CD14-positive monocyte (primary cell): ENCODE measurements at regions not wholly inside any gene's neighbourhood (a gene's known extent, or its start where the extent isn't known, plus 50 kb on each side); places are given as distances from the start of the nearest gene placed in this dataset.

Experiments
- DNase-seq, 3 donors: peaks; one replicate each; pipeline ENCODE4 v3.0.0-alpha.2; 2011 to 2022
- H2AFZ ChIP-seq: 2 replicates; pipeline ENCODE4 v1.6.0; 2012; ENCODE audit warnings: mild to moderate bottlenecking, low read depth, low read length, inconsistent platforms; ENCODE audit not compliant: insufficient read depth, poor library complexity, severe bottlenecking
- H3K27ac ChIP-seq, 2 donors: 1 replicate in 1 of 2; 2 replicates in 1 of 2; pipeline ENCODE4 v1.5.1; 2012 to 2013; ENCODE audit warnings: low read length in 2 of 2, control low read depth in 1 of 2, inconsistent platforms in 1 of 2, low read depth in 1 of 2, mild to moderate bottlenecking in 1 of 2
- H3K27me3 ChIP-seq, 2 donors: one replicate each; pipeline versions ENCODE4 v1.6.0 to v1.6.1; 2011 to 2013; ENCODE audit warnings: low read length in 2 of 2; ENCODE audit not compliant: control insufficient read depth in 2 of 2, insufficient read depth in 2 of 2
- H3K36me3 ChIP-seq, 2 donors: replicated peaks in 1 of 2; 1 replicate in 1 of 2; 2 replicates in 1 of 2; pipeline versions ENCODE4 v1.5.1 to v1.6.1; 2012 to 2013; ENCODE audit warnings: low read length in 2 of 2, control low read depth in 1 of 2, inconsistent platforms in 1 of 2, mild to moderate bottlenecking in 1 of 2; ENCODE audit not compliant: insufficient read depth in 2 of 2, control insufficient read depth in 1 of 2
- H3K4me1 ChIP-seq, 2 donors: 1 replicate in 1 of 2; 2 replicates in 1 of 2; pipeline versions ENCODE4 v1.5.1 to v1.6.1; 2012 to 2013; ENCODE audit warnings: low read length in 2 of 2, control low read depth in 1 of 2, inconsistent platforms in 1 of 2, mild to moderate bottlenecking in 1 of 2, moderate library complexity in 1 of 2; ENCODE audit not compliant: insufficient read depth in 2 of 2, control insufficient read depth in 1 of 2
- H3K4me2 ChIP-seq: replicated peaks from 2 replicates; pipeline ENCODE3; 2012; ENCODE audit warnings: low read length, moderate library complexity, mild to moderate bottlenecking; ENCODE audit not compliant: poor library complexity, severe bottlenecking; ENCODE audit errors: extremely low read depth
- H3K4me3 ChIP-seq, 3 experiments: fragments of 200-600 bp in 1 of 3; sonication (generic) in 1 of 3; replicated peaks in 1 of 3; 1 replicate in 2 of 3; 2 replicates in 1 of 3; pipeline ENCODE4 v1.5.1; 2011 to 2013; ENCODE audit warnings: low read length in 3 of 3, mild to moderate bottlenecking in 3 of 3, control low read depth in 2 of 3, low read depth in 2 of 3, inconsistent platforms in 1 of 3, moderate library complexity in 1 of 3
- H3K79me2 ChIP-seq: 2 replicates; pipeline ENCODE4 v1.6.0; 2012; ENCODE audit warnings: mild to moderate bottlenecking, control low read depth, inconsistent platforms, low read length, moderate library complexity; ENCODE audit not compliant: insufficient read depth
- H3K9ac ChIP-seq: 2 replicates; pipeline ENCODE4 v1.6.0; 2017; ENCODE audit warnings: low read length, mild to moderate bottlenecking; ENCODE audit not compliant: insufficient read depth, poor library complexity, severe bottlenecking
- H3K9me3 ChIP-seq, 2 donors: replicated peaks in 1 of 2; 1 replicate in 1 of 2; 2 replicates in 1 of 2; pipeline versions ENCODE4 v1.5.1 to v1.6.1; 2012 to 2013; ENCODE audit warnings: low read length in 2 of 2, control low read depth in 1 of 2; ENCODE audit not compliant: control insufficient read depth in 1 of 2, insufficient read depth in 1 of 2
- H4K20me1 ChIP-seq: 2 replicates; pipeline ENCODE4 v1.6.0; 2012; ENCODE audit warnings: mild to moderate bottlenecking, low read length, control low read depth, moderate library complexity; ENCODE audit not compliant: insufficient read depth
- H3K27ac Mint-ChIP-seq, 7 donors: one replicate each; pipeline ENCODE4 v1.8.0; 2020; ENCODE audit warnings: mild to moderate bottlenecking in 7 of 7, mixed read lengths in 7 of 7, moderate library complexity in 6 of 7, inconsistent platforms in 2 of 7
- H3K27me3 Mint-ChIP-seq, 3 donors: one replicate each; pipeline ENCODE4 v1.8.0; 2021 to 2022; ENCODE audit warnings: low read depth in 3 of 3, mild to moderate bottlenecking in 3 of 3, mixed read lengths in 3 of 3, moderate library complexity in 3 of 3, inconsistent platforms in 1 of 3
- H3K36me3 Mint-ChIP-seq, 2 donors: one replicate each; pipeline ENCODE4 v1.8.0; 2020; ENCODE audit warnings: mixed read lengths in 2 of 2, inconsistent platforms in 1 of 2, mild to moderate bottlenecking in 1 of 2
- H3K4me1 Mint-ChIP-seq: one replicate; pipeline ENCODE4 v1.8.0; 2020; ENCODE audit warnings: mild to moderate bottlenecking, mixed read lengths
- H3K4me3 Mint-ChIP-seq, 2 donors: one replicate each; pipeline ENCODE4 v1.8.0; 2020; ENCODE audit warnings: mild to moderate bottlenecking in 2 of 2, mixed read lengths in 2 of 2, moderate library complexity in 1 of 2
- H3K9me3 Mint-ChIP-seq, 7 donors: one replicate each; pipeline ENCODE4 v1.8.0; 2020 to 2022; ENCODE audit warnings: mixed read lengths in 7 of 7, mild to moderate bottlenecking in 6 of 7, moderate library complexity in 6 of 7, inconsistent platforms in 2 of 7
- WGBS: methylation state at CpG from one replicate; pipeline ENCODE4 v1.1.5; 2013; ENCODE audit warnings: missing lambda C conversion rate; ENCODE audit not compliant: insufficient coverage; 5-methylcytosine and 5-hydroxymethylcytosine counted together
- intact Hi-C, 2 donors: fragments of 100-400 bp; cut with micrococcal nuclease; formaldehyde crosslinking; loops; one replicate each; pipeline versions ENCODE4 v1.15.0 to v1.15.1; 2023
- TF ChIP-seq, protein P1 (sequence below): fragments of 200-600 bp; IDR thresholded peaks from one replicate; pipeline ENCODE4 v1.8.0; 2022; ENCODE audit warnings: antibody characterized with exemption, mild to moderate bottlenecking

DNA sequence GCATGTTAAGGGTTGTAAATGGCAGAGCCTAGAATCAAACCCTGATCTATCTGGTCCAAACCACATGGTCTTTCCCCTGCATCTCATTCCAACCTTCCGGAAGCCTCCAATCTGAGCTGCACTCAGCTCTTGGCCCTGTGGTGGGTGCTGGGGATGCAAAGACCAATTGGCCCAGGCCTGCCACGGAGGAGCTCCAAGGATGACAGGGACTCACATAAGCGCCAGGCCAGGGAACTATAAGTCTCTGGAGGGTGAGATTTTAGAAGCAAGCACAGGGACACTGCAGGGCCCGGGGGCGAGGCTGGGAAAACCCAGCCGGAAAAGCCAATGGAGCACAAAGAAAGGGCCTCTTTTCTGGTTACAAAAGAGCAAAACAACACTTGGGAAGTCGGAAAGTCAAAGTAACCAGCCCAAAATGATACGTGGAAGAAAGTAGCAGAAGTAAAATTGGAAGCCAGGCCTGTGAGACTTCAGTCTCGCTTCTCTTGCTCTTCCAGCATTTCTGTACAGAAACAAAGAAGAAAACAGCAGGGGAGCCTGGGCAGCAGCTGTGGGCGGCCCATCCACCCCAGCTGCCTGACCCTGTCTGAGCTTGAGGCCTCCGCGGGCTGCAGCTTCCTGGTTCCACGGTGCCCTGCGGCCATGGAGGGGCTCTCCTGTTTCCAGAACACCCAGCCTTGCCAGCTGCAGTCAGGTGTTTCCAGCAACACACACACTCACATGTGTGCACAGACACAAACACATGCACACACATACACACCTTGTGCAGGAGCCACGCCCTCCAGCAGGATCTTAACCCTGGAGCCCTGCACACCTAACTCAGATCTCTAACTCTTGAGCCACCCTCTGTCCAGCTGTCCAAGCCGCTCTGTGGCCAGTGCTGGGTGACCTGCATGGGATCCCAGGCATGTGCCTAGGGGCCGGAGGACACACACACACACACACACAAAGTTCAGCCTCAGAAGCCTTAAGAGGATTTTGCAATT, 178.2 kb downstream of the BCL11B start:
- Mint-ChIP-seq H3K4me3 (no peak overlapping the region), H3K4me1 (no peaks in the 10 kb centered on the region), H3K9me3 (peaks cover 1 to 29% (median 8%) of the 10 kb centered on the region in 7 donors), H3K27me3 (peaks cover 2 to 3% (median 3%) of the 10 kb centered on the region in 3 donors), H3K27ac (no peak overlapping the region), H3K36me3 (no peaks in the 10 kb centered on the region)
- H3K4me1 ChIP-seq = no peaks in the 10 kb centered on the region
- H3K36me3 ChIP-seq = no peaks in the 10 kb centered on the region
- no peak overlapping the region for H3K27ac ChIP-seq
- no peak overlapping the region for H3K4me3 ChIP-seq
- H3K27me3 ChIP-seq = no peaks in the 10 kb centered on the region
- no peaks in the 10 kb centered on the region for H4K20me1 ChIP-seq
- no peak for DNase-seq
- intact Hi-C loops = no loop called here
- no peak overlapping the region for H3K9ac ChIP-seq
- TF ChIP-seq, protein P1, sequence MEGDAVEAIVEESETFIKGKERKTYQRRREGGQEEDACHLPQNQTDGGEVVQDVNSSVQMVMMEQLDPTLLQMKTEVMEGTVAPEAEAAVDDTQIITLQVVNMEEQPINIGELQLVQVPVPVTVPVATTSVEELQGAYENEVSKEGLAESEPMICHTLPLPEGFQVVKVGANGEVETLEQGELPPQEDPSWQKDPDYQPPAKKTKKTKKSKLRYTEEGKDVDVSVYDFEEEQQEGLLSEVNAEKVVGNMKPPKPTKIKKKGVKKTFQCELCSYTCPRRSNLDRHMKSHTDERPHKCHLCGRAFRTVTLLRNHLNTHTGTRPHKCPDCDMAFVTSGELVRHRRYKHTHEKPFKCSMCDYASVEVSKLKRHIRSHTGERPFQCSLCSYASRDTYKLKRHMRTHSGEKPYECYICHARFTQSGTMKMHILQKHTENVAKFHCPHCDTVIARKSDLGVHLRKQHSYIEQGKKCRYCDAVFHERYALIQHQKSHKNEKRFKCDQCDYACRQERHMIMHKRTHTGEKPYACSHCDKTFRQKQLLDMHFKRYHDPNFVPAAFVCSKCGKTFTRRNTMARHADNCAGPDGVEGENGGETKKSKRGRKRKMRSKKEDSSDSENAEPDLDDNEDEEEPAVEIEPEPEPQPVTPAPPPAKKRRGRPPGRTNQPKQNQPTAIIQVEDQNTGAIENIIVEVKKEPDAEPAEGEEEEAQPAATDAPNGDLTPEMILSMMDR = no peak
- no peak overlapping the region for H3K4me2 ChIP-seq
- H3K79me2 ChIP-seq = no peaks in the 10 kb centered on the region
- H3K9me3 ChIP-seq = no peaks in the 10 kb centered on the region
- WGBS = 67% methylated on average over 15 of the region's 17 CpGs
- no peak overlapping the region for H2AFZ ChIP-seq

DNA sequence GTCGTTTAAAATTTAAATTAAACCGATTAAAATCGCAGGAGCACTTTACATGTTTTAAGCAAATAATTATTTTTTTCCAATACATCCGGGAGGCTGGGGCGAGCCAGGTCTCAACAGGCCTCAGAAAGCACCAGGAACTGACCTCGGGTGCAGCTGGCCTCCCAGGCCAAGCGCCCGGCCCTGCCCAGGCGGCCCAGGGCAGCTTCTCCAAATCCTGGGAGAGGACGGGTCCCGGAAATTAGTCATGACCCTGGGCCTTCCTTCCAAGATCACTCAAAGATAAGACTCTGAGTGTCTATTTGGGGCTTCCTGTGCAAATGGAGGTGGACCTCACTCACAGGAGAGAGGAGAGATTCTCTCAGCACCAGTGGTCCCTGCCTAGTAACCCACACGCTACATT, 177.1 kb downstream of the BCL11B start:
- peak overlapping the region in 1 of 7 donors; percentile 14 for H3K27ac Mint-ChIP-seq
- H3K36me3 ChIP-seq = no peaks in the 10 kb centered on the region
- H3K4me3 Mint-ChIP-seq = no peak overlapping the region
- no peaks in the 10 kb centered on the region for H3K79me2 ChIP-seq
- H3K9ac ChIP-seq = no peak overlapping the region
- H3K27me3 Mint-ChIP-seq = peaks cover 0 to 3% (median 2%) of the 10 kb centered on the region in 3 donors
- H3K4me1 Mint-ChIP-seq = no peaks in the 10 kb centered on the region
- TF ChIP-seq, protein P1 = no peak
- no peaks in the 10 kb centered on the region for H3K36me3 Mint-ChIP-seq
- no peaks in the 10 kb centered on the region for H3K9me3 ChIP-seq
- DNase-seq = no peak
- WGBS = 94% methylated on average over 9 of the region's 12 CpGs
- H4K20me1 ChIP-seq = no peaks in the 10 kb centered on the region
- H3K4me1 ChIP-seq = no peaks in the 10 kb centered on the region
- intact Hi-C loops = no loop called here
- H3K27me3 ChIP-seq = no peaks in the 10 kb centered on the region
- peaks cover 1 to 23% (median 10%) of the 10 kb centered on the region in 7 donors for H3K9me3 Mint-ChIP-seq
- H2AFZ ChIP-seq = no peak overlapping the region
- H3K4me3 ChIP-seq = no peak overlapping the region
- H3K4me2 ChIP-seq = no peak overlapping the region
- no peak overlapping the region for H3K27ac ChIP-seq
